ENCODE measurements at regions not wholly inside any gene's neighbourhood (a gene's known extent, or its start where the extent isn't known, plus 50 kb on each side); places are given as distances from the start of the nearest gene placed in this dataset.

DNA sequence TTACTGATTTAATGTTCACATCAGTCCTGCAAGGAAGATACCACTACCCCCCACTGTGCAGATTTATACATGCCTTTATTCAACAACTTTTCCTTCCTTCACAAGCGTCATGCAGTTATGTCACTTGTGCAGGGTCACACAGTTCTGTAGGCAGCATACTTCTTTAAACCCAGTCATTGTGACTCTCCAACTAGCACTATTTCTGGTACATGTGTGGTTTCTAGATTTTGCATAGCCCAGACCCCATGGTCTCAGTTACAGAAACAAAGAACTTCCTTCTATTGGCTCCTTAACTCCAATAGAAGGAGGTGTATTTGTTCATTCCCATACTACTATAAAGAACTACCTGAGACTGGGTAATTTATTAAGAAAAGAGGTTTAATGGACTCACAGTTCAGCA, 333.1 kb downstream of the ZNF516 start:
- Histone ChIP-seq H3K27me3 (ENCODE audit: low read depth) (no peaks in the 10 kb centered on the region), H3K4me1 (no peaks in the 10 kb centered on the region), H3K36me3 (no peaks in the 10 kb centered on the region), H3K9me3 (no peaks in the 10 kb centered on the region), H3K4me3 (no peak overlapping the region), H3K27ac (no peak overlapping the region)
- DNase-seq (no peak), ATAC-seq (no peak)
- intact Hi-C loops (cut with DNase I): no loop called here
- TF ChIP-seq, protein P1, sequence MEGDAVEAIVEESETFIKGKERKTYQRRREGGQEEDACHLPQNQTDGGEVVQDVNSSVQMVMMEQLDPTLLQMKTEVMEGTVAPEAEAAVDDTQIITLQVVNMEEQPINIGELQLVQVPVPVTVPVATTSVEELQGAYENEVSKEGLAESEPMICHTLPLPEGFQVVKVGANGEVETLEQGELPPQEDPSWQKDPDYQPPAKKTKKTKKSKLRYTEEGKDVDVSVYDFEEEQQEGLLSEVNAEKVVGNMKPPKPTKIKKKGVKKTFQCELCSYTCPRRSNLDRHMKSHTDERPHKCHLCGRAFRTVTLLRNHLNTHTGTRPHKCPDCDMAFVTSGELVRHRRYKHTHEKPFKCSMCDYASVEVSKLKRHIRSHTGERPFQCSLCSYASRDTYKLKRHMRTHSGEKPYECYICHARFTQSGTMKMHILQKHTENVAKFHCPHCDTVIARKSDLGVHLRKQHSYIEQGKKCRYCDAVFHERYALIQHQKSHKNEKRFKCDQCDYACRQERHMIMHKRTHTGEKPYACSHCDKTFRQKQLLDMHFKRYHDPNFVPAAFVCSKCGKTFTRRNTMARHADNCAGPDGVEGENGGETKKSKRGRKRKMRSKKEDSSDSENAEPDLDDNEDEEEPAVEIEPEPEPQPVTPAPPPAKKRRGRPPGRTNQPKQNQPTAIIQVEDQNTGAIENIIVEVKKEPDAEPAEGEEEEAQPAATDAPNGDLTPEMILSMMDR (IDR thresholded peaks at IDR 0.05): no peak

DNA sequence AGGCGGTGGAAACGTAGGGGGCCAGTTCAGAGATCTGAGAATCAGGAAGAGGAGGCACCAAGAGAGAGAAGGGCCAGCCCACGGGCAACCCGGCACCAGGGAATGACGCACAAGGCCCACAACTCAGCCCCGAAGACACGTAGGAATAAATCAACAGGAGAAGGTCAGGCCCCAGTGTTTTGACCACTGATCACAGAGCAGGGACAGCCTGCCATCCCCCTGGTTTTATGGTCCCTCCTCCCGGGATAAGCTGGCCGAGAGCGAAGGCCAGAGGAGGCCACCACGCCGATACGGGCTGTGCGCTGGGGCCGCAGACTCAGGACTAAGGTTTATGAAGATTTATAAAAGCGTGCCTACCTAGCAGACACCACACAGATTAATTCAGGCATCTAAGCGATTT, 341.4 kb downstream of the ZNF516 start:
- Histone ChIP-seq H3K27me3 (ENCODE audit: low read depth) (no peaks in the 10 kb centered on the region), H3K4me1 (no peaks in the 10 kb centered on the region), H3K27ac (no peak overlapping the region), H3K4me3 (no peak overlapping the region), H3K9me3 (no peaks in the 10 kb centered on the region), H3K36me3 (no peaks in the 10 kb centered on the region)
- TF ChIP-seq, protein P1 (IDR thresholded peaks at IDR 0.05): no peak
- DNase-seq (no peak), ATAC-seq (no peak)
- intact Hi-C loops (cut with DNase I): no loop called here

DNA sequence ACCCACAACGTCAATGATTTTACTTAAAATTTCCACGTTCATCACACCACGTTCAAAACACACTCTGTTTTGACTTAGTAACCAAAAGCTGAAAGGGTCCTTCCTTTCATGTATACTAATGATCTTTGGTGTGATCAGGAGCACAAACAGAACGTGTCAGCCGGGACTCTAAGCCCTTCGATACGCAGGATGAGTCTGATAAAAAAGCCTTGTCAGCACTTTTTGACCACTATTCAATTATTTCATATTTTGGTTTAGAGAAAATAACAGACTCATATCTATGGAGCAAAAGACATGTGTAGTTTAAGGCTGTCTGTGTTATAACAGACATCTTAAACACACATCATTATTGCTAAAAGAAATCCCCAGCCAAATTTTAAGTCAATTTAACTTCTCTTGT, 345.3 kb downstream of the ZNF516 start:
- Histone ChIP-seq H3K4me3 (no peak overlapping the region), H3K27me3 (ENCODE audit: low read depth) (no peaks in the 10 kb centered on the region), H3K9me3 (no peaks in the 10 kb centered on the region), H3K36me3 (no peaks in the 10 kb centered on the region), H3K4me1 (no peaks in the 10 kb centered on the region), H3K27ac (no peak overlapping the region)
- intact Hi-C loops (cut with DNase I): no loop called here
- DNase-seq: no peak
- ATAC-seq: no peak
- TF ChIP-seq, protein P1 (IDR thresholded peaks at IDR 0.05): no peak

DNA sequence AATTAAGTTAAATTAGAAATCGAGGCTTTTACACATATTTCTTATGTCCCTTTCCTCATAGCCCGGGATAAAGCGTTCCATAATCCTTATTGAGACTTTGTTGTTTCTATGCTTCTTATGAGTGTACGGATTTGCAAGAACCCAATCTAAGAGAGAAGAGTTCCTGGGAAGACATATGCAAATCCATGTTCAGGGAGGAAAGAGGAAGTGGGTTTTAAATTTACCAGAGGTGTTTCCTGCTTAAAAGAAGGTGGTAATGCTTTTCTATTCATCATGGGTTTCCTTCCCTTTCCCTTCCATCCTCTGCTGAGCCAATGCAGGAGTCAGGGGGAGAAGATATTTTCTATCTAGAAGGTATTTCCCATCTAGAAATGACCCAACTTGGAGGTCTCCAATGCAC, 345.8 kb downstream of the ZNF516 start:
- intact Hi-C loops (cut with DNase I): no loop called here
- TF ChIP-seq, protein P1 (IDR thresholded peaks at IDR 0.05): no peak
- no peak overlapping the region for H3K27ac ChIP-seq
- H3K4me1 ChIP-seq: no peaks in the 10 kb centered on the region
- H3K4me3 ChIP-seq: no peak overlapping the region
- no peaks in the 10 kb centered on the region for H3K36me3 ChIP-seq
- ATAC-seq (no peak), DNase-seq (no peak)
- no peaks in the 10 kb centered on the region for H3K27me3 ChIP-seq (ENCODE audit: low read depth)
- no peaks in the 10 kb centered on the region for H3K9me3 ChIP-seq

DNA sequence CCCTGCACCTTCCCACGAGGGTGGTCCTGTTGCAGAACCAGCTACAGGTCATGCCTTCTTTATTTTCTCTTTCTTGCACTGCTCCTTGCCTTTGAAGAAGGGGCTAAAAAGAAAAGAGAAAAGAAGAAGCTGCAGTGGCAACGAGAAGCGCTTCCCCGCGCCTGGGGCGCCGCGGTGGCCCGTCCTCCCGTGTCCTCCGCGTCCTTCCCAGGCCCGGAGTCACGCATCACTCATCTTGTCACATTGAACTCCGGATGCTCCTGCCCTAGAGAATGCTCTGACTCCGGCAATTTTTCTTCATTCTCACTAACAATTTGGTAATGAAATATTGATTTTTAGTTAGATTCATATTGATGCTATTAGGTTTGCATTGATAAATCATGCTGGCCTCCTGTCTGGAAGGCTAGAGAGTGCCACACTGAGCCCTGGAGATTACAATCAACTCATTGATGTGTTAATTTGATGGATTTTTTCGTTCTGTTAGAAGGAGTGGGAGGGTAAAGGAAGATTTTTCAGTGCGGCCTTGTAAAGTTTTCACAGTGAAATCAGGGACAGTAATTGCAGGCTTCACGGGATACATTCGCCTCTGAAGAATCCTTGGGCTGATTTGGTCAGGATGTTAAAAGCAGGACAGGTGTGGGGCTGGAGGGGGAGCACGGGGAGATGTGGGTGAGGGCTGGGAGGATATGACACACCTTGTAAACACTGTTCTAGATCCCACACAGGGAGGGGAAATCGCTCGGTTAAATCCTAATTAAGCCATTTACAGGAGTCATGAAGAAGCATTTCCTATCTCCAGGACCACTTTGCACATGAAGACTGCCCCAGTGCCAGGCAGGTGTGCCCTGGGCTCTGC, 349.3 kb downstream of the ZNF516 start:
- H3K27ac ChIP-seq: no peak overlapping the region
- H3K4me1 ChIP-seq: no peaks in the 10 kb centered on the region
- H3K27me3 ChIP-seq (ENCODE audit: low read depth): no peaks in the 10 kb centered on the region
- no peak for ATAC-seq
- TF ChIP-seq, protein P1 (IDR thresholded peaks at IDR 0.05): no peak
- intact Hi-C loops (cut with DNase I): no loop called here
- no peak overlapping the region for H3K4me3 ChIP-seq
- H3K36me3 ChIP-seq: no peaks in the 10 kb centered on the region
- H3K9me3 ChIP-seq: no peaks in the 10 kb centered on the region
- no peak for DNase-seq

All from lower lobe of right lung (tissue), 2 donors.